GM19395 (cell line): ENCODE measurements at regions not wholly inside any gene's neighbourhood (a gene's known extent, or its start where the extent isn't known, plus 50 kb on each side); places are given as distances from the start of the nearest gene placed in this dataset.

Experiments
- ATAC-seq: cut with Tn5 transposase; IDR thresholded peaks from one replicate; pipeline ENCODE4 v1.9.1; 2021; ENCODE audit warnings: mild to moderate bottlenecking, moderate library complexity; ENCODE audit not compliant: unreplicated experiment

- no peak for ATAC-seq
Measured at GRCh38 chr11:42025121-42025803, 565.8 kb upstream of the LRRC4C start.

GRCh38 chr11:42034826-42035225 lies 575.4 kb upstream of the LRRC4C start:
- ATAC-seq = no peak

GRCh38 chr11:42036201-42036600 lies 576.7 kb upstream of the LRRC4C start:
- no peak for ATAC-seq

- no peak for ATAC-seq
Measured at GRCh38 chr11:42043312-42043711, 583.9 kb upstream of the LRRC4C start.

GRCh38 chr11:42047637-42048555 lies 588.4 kb upstream of the LRRC4C start:
- no peak for ATAC-seq

- ATAC-seq = no peak
Measured at GRCh38 chr11:42049186-42049585, 589.7 kb upstream of the LRRC4C start.

- ATAC-seq = no peak
Measured at GRCh38 chr11:42049650-42050049, 590.2 kb upstream of the LRRC4C start.

GRCh38 chr11:42054351-42054900 lies 595.0 kb upstream of the LRRC4C start:
- ATAC-seq = no peak

- no peak for ATAC-seq
Measured at GRCh38 chr11:42055606-42056005, 596.2 kb upstream of the LRRC4C start.

GRCh38 chr11:42058794-42059193 lies 599.3 kb upstream of the LRRC4C start:
- ATAC-seq = no peak

GRCh38 chr11:42065199-42065598 lies 605.7 kb upstream of the LRRC4C start:
- ATAC-seq = no peak

GRCh38 chr11:42066113-42066512 lies 606.7 kb upstream of the LRRC4C start:
- no peak for ATAC-seq

- ATAC-seq = no peak
Measured at GRCh38 chr11:42074306-42074705, 614.9 kb upstream of the LRRC4C start.

GRCh38 chr11:42075180-42075579 lies 615.7 kb upstream of the LRRC4C start:
- ATAC-seq = no peak

GRCh38 chr11:42077794-42078193 lies 618.3 kb upstream of the LRRC4C start:
- ATAC-seq = no peak

- no peak for ATAC-seq
Measured at GRCh38 chr11:42085736-42086135, 626.3 kb upstream of the LRRC4C start.

GRCh38 chr11:42093541-42093940 lies 634.1 kb upstream of the LRRC4C start:
- ATAC-seq = no peak

GRCh38 chr11:42098075-42098474 lies 638.6 kb upstream of the LRRC4C start:
- ATAC-seq = no peak

- ATAC-seq = no peak
Measured at GRCh38 chr11:42112866-42113265, 653.4 kb upstream of the LRRC4C start.

GRCh38 chr11:42114927-42115326 lies 655.5 kb upstream of the LRRC4C start:
- ATAC-seq = no peak

- ATAC-seq = no peak
Measured at GRCh38 chr11:42138454-42138853, 679.0 kb upstream of the LRRC4C start.

- ATAC-seq = no peak
Measured at GRCh38 chr11:42145311-42145710, 685.9 kb upstream of the LRRC4C start.
